C4-2B (cell line): ENCODE measurements at regions not wholly inside any gene's neighbourhood (a gene's known extent, or its start where the extent isn't known, plus 50 kb on each side); places are given as distances from the start of the nearest gene placed in this dataset.
"Not testable (repeated sequence)": the region's sequence is repeated elsewhere in the genome, so short reads cannot be mapped to it uniquely, and the experiment has no call there.

Source experiments
- H3K27ac ChIP-seq: fragments of 450-650 bp; 2 replicates; pipeline ENCODE4 v1.5.1; 2017
- ZFX ChIP-seq: fragments of 450-650 bp; IDR thresholded peaks from 2 replicates; pipeline ENCODE4 v1.6.1; 2017
- TF ChIP-seq, protein P1 (sequence below): fragments of 450-650 bp; conservative IDR thresholded peaks from 2 replicates; pipeline ENCODE4 v1.5.1; 2017; ENCODE audit warnings: mild to moderate bottlenecking

DNA sequence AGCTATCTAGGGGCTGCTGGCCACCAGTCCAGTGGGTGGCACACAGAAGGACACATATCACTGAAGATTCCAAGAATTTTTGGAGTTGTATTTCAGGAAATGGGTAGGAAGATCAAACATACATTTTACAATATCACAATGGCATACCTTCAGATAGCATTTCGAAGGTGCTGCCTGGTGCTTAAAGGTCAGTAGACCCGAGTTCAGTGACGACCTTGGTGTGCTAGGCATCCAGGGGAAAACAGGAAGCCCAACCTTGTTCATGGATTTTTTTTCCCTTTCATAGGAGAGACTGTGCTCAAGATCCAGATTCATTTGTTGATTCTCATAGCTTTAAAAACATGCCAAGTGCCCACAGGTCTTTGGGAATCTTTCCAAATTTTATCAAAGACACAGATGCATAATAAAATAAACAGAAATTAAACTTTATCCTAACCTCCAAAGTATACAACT, 51.0 kb upstream of the RCBTB2 start:
- no peak overlapping the region for H3K27ac ChIP-seq
- TF ChIP-seq, protein P1, sequence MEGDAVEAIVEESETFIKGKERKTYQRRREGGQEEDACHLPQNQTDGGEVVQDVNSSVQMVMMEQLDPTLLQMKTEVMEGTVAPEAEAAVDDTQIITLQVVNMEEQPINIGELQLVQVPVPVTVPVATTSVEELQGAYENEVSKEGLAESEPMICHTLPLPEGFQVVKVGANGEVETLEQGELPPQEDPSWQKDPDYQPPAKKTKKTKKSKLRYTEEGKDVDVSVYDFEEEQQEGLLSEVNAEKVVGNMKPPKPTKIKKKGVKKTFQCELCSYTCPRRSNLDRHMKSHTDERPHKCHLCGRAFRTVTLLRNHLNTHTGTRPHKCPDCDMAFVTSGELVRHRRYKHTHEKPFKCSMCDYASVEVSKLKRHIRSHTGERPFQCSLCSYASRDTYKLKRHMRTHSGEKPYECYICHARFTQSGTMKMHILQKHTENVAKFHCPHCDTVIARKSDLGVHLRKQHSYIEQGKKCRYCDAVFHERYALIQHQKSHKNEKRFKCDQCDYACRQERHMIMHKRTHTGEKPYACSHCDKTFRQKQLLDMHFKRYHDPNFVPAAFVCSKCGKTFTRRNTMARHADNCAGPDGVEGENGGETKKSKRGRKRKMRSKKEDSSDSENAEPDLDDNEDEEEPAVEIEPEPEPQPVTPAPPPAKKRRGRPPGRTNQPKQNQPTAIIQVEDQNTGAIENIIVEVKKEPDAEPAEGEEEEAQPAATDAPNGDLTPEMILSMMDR, result no peak
- TF ChIP-seq ZFX, result no peak

DNA sequence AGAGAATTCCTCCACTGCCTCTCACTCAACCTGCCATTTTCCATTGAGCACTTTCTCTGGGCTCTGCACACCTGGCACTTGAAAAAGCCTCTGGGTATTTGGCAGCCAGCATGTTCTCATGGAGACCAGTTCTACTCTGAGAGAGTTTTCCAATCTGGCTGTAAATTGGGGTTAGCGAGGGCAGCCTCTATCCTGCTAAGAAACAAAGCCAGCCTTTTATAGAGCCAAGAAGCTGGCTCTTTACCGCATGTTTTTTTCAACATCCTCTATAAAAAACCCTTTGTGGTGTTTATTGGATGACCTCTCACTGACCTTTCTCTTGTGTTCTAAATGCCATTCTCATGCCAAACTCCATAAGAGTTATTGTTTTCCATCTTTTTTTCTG, 52.6 kb upstream of the RCBTB2 start:
- H3K27ac ChIP-seq, result peak overlapping the region; percentile 44
- TF ChIP-seq, protein P1, result no peak
- no peak for TF ChIP-seq ZFX

DNA sequence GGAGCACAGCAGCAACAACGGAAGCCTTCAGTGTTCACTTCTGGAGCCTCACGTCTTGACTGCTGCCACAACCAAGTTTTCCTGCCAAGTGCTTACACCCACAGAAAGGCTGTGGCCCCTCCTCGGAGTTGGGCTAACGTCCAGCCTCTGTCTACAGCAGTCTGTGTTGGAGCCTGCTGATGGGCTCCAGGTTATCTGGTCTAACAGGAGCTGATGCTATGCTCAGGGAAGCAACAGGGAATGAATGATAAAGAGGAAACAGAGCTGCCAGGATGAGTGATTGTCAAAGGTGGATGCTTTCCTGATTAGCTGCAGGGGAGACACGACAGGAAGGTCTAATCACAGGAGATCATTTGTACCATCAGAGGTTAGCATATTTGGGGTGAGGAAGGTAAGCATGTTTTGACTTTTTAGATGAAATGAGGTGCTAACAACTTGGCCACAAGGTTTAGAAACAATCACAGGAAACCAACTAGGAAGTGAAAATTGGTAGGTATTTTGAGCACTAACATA, 53.8 kb upstream of the RCBTB2 start:
- no peak for TF ChIP-seq ZFX
- TF ChIP-seq, protein P1, result no peak
- no peak overlapping the region for H3K27ac ChIP-seq

DNA sequence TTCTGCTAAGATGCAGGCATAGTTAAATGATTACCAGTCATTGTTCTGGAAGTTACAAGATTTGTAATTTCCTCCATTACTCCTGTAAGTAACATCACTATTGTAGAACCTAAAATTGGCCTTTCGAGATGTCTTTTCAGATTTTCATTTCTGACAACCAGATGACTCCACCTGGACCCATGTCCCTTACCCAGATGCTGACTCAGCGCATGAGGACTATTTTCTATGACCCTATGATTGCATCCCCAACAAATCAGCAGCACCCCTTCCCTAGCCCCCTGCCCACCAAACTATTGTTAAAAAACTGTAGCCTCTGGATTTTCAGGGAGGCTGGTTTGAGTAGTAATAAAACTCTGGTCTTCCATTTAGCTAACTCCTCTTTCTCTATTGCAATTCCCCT, 55.2 kb upstream of the RCBTB2 start:
- TF ChIP-seq ZFX, result no peak
- TF ChIP-seq, protein P1, result no peak

DNA sequence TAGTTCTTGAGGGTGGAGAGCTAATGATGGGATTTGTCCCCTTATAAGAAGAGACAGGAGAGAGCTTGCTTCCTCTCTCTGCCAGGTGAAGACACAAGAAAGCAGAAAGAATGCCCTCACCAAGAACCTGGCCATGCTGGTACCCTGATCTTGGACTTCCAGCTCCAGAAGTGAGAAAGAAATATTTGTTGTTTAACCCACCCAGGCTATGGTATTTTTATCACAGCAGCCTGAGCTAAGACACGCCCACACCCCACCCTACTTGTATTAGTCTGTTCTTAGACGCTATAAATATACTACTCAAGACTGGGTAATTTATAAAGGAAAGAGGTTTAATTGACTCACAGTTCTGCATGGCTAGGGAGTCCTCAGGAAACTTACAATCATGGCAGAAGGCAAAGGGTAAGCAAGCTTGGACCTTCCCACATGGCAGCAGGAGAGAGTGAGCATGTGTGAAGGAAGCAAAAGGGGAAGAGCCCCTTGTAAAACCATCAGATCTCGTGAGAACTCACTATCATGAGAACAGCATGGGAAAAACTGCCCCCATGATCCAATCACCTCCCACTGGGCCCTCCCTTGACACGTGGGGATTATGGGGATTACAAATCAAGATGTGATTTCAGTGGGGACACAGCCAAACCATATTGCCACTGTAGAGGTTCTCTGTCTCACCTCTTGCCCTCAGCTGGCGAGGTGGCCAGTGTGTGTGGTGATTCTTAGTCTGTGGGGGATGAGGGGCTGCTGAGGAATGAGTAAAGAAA, 57.4 kb upstream of the RCBTB2 start:
- H3K27ac ChIP-seq, result no peak overlapping the region
- TF ChIP-seq, protein P1, result no peak
- TF ChIP-seq ZFX, result no peak

More for the DNA sequence above, 55.2 kb upstream of the RCBTB2 start:
- H3K27ac ChIP-seq, result no peak overlapping the region

DNA sequence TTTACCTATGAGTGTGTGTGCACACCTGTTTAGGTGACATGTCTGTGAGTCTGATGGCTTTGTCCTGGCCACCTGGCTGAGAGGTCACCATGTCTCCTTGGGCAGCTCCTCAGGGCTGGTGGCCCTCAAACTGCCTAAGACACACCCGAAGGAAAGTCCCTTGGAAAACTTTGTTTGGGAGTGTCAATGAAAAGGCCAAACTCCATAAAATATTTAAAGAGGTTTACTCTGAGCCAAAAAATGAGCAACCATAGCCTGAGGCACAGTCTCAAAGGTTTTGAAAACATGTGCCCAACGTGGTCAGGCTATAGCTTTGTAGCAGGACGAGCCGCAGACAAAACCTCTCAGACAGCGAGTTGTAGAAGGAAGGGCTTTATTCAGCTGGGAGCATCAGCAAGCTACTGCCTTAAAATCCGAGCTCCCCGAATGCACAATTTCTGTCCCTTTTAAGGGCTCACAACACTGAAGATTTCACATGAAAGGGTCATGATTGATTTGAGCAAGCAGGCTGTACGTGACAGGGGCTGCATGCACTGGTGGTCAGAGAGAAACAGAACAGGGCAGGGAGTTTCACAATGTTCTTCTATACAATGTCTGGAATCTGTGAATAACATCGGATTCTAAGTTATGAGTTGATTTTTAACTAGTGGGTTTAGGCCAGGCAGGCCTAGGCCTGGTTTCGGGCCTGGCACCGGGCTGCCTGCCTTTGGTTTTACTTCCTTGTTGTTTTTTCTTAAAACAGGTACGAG, 58.4 kb upstream of the RCBTB2 start:
- H3K27ac ChIP-seq, result not testable (repeated sequence)

DNA sequence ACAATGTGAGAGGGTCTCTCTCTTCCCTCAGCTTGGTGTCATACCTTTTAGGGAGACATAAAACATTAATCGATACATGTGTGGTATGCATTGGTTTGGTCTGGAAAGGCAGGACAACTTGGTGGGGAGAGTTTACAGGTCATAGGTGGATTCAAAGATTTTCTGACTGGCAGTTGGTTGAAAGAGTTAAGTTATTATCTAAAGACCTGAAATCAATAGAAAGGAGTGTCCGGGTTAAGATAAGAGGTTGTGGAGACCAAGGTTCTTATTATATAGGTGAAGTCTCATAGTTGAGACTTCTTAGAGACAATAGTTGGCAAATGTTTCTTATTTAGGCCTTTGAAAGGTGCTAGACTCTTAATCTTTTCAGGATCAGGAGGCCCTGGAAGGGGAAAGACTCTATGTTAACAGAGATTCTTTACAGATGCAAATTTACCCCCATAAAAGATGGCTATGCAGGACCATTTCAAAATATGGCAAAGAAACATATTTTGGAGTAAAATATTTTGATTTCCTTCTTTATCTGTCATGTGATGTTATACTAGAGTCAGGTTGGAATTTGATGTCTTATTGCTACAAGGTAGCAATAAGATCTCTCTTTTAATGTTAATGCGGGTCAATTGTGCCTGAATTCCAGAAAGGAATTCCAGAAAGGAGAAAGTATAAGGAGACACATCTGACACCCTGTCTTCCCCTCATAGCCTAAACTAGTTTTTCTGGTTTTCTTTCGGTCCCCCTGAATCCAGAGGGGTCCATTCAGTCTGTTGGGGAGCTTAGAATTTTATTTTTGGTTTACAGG, 59.2 kb upstream of the RCBTB2 start:
- TF ChIP-seq, protein P1, result no peak
- TF ChIP-seq ZFX, result no peak
- no peak overlapping the region for H3K27ac ChIP-seq
